Stomach (tissue), 8 donors: ENCODE measurements at regions not wholly inside any gene's neighbourhood (a gene's known extent, or its start where the extent isn't known, plus 50 kb on each side); places are given as distances from the start of the nearest gene placed in this dataset.

Experiments
- DNase-seq, 2 donors: peaks; one replicate each; pipeline versions ENCODE4 v3.0.0 to v3.0.0-alpha.2; 2013 to 2019
- H3K27ac ChIP-seq, 5 donors: fragments of 200-600 bp in 4 of 5; sonication (generic) in 4 of 5; one replicate each; pipeline ENCODE4 v1.5.1; 2013 to 2019; ENCODE audit warnings: mild to moderate bottlenecking in 1 of 5, moderate library complexity in 1 of 5
- H3K27me3 ChIP-seq, 3 donors: fragments of 200-600 bp; sonication (generic); one replicate each; pipeline ENCODE4 v1.5.1; 2017 to 2019; ENCODE audit warnings: mixed run types in 1 of 3
- H3K36me3 ChIP-seq, 4 donors: fragments of 200-600 bp; sonication (generic); 1 replicate in 3 of 4; 2 replicates in 1 of 4; pipeline ENCODE4 v1.5.1; 2016 to 2019
- H3K4me1 ChIP-seq, 4 donors: fragments of 200-600 bp; sonication (generic); one replicate each; pipeline ENCODE4 v1.5.1; 2016 to 2019
- H3K4me3 ChIP-seq, 4 donors: fragments of 200-600 bp; sonication (generic) in 3 of 4; one replicate each; pipeline ENCODE4 v1.5.1; 2016 to 2019; ENCODE audit warnings: mild to moderate bottlenecking in 1 of 4
- H3K9me3 ChIP-seq, 4 donors: fragments of 200-600 bp; sonication (generic); one replicate each; pipeline ENCODE4 v1.5.1; 2016 to 2019
- CTCF ChIP-seq, 7 experiments: fragments of 450-650 bp in 4 of 7; fragments of 200-600 bp in 3 of 7; sonication (generic) in 3 of 7; IDR thresholded peaks; one replicate each; pipeline ENCODE4 v1.5.1; 2016 to 2019; ENCODE audit warnings: antibody characterized with exemption in 7 of 7, control low read depth in 2 of 7, mild to moderate bottlenecking in 1 of 7
- EP300 ChIP-seq: sonication (generic); formaldehyde crosslinking; IDR thresholded peaks from one replicate; pipeline ENCODE4 v1.6.1; 2017; ENCODE audit warnings: antibody characterized with exemption
- POLR2A ChIP-seq, 4 donors: fragments of 450-650 bp; IDR thresholded peaks; one replicate each; pipeline ENCODE4 v1.6.1; 2016; ENCODE audit warnings: antibody characterized with exemption in 4 of 4, control low read depth in 2 of 4, mild to moderate bottlenecking in 1 of 4, moderate library complexity in 1 of 4
- POLR2AphosphoS5 ChIP-seq, 3 donors: sonication (generic); formaldehyde crosslinking; IDR thresholded peaks; one replicate each; pipeline ENCODE4 v1.6.1; 2016; ENCODE audit warnings: antibody characterized with exemption in 3 of 3
- WGBS, 5 donors: extraction: QIAGEN DNeasy Blood & Tissue Kit in 3 of 5; methylation state at CpG; one replicate each; pipeline versions ENCODE4 v1.1.5 to v1.1.7; 2013 to 2018; 5-methylcytosine and 5-hydroxymethylcytosine counted together
- intact Hi-C: fragments of 100-400 bp; cut with DNase I; formaldehyde crosslinking; loops from one replicate; pipeline ENCODE4 v1.15.1; 2023; ENCODE audit warnings: low total_unique reads
- donor health status: healthy with polysubstance abuse.
- donor health status: Bipolar disorder and iron deficiency.
- donor health status: healthy.

GRCh38 chr5:44511596-44511995 is 122.4 kb upstream of the FGF10 start:
- WGBS, 5 donors = 56 to 71% (median 65%) methylated on average over 5 of the region's 5 CpGs
- no peaks in the 10 kb centered on the region for H3K27me3 ChIP-seq
- no peak for TF ChIP-seq POLR2A (IDR thresholded peaks at IDR 0.05)
- TF ChIP-seq POLR2AphosphoS5 (IDR thresholded peaks at IDR 0.05) = no peak
- TF ChIP-seq EP300 = no peak
- TF ChIP-seq CTCF (IDR thresholded peaks at IDR 0.05) = no peak
- DNase-seq = no peak
- no peaks in the 10 kb centered on the region for H3K9me3 ChIP-seq
- no peaks in the 10 kb centered on the region for H3K36me3 ChIP-seq
- intact Hi-C loops = no loop called here
- no peak overlapping the region for H3K27ac ChIP-seq
- no peaks in the 10 kb centered on the region for H3K4me1 ChIP-seq
- H3K4me3 ChIP-seq = no peak overlapping the region

DNA sequence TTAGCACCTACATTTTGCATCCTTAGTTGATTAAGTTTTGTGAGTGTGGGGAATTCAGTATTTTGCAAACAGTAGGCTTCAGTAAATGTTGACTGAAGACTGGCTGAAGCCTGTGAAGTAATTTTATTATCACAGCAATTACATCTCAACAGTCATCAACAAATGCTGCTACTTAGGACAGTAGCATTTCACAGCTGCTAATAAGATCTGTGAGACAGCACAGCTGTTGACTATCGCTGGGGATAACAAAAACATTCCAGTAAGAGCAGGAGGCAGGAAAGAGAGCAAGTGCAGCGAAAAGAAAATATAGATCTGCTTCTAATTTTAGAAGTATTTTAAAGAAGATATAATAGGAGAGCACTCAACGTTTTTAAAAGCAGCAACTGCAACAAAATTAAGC is 117.3 kb upstream of the FGF10 start:
- peak in 1 of 2 donors; percentile 38 for DNase-seq
- TF ChIP-seq CTCF (IDR thresholded peaks at IDR 0.05) (no peak), POLR2A (IDR thresholded peaks at IDR 0.05) (no peak), POLR2AphosphoS5 (IDR thresholded peaks at IDR 0.05) (no peak), EP300 (no peak)
- no peaks in the 10 kb centered on the region for H3K36me3 ChIP-seq
- intact Hi-C loops = no loop called here
- no peaks in the 10 kb centered on the region for H3K9me3 ChIP-seq
- WGBS, 5 donors = 16 to 30% (median 26%) methylated on average over 3 of the region's 3 CpGs
- H3K27ac ChIP-seq = no peak overlapping the region
- no peaks in the 10 kb centered on the region for H3K4me1 ChIP-seq
- H3K27me3 ChIP-seq = no peaks in the 10 kb centered on the region
- no peak overlapping the region for H3K4me3 ChIP-seq

DNA sequence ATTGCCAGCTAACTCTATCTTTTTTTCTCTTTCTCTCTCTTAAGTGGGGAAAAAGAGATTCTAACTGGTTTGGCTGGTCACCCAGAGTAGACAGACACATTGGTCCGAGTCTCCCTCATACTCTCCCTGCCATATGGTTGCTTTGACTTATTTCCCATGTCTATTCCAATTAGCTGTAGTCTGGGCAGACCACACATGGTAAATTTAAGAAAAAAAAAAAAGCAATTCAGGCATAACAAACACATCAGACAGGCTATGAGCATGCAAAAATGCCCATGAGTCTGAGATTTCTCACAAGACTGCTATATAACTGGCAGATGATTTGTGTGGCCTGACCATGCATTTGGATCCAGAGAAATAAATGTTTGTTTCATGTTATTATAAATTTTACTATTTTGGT is 110.2 kb upstream of the FGF10 start:
- no peak for TF ChIP-seq CTCF (IDR thresholded peaks at IDR 0.05)
- no peak for TF ChIP-seq POLR2A (IDR thresholded peaks at IDR 0.05)
- TF ChIP-seq POLR2AphosphoS5 (IDR thresholded peaks at IDR 0.05) = no peak
- no peak for TF ChIP-seq EP300
- Histone ChIP-seq H3K27ac (no peak overlapping the region), H3K4me3 (no peak overlapping the region), H3K9me3 (no peaks in the 10 kb centered on the region), H3K4me1 (no peaks in the 10 kb centered on the region), H3K36me3 (no peaks in the 10 kb centered on the region), H3K27me3 (no peaks in the 10 kb centered on the region)
- intact Hi-C loops = no loop called here
- peak in 1 of 2 donors; percentile 5 for DNase-seq
- 72 to 76% (median 75%) methylated on average over 1 of the region's 1 CpG for WGBS, 5 donors

DNA sequence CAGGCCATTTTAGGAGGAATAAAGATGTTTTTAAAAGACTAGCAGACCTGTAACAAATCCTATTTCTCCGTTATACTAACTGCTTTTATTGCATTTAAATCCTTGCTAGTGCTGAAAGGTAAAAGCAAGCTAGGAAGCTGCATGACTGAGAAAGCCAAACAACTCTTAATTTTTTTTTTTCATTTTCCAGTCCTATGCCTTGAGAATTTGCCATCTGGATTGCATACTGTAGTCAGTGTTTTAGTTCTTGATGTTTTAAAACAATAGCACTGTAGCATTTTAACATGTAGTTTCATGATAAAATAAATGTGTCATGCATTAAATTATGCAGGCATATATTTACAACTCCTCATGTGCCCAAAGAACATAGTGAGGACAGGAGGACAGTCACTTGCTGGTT is 108.4 kb upstream of the FGF10 start:
- 70 to 87% (median 75%) methylated on average over 1 of the region's 1 CpG for WGBS, 5 donors
- TF ChIP-seq POLR2A (IDR thresholded peaks at IDR 0.05) (no peak), EP300 (no peak), POLR2AphosphoS5 (IDR thresholded peaks at IDR 0.05) (no peak), CTCF (IDR thresholded peaks at IDR 0.05) (no peak)
- Histone ChIP-seq H3K4me1 (no peaks in the 10 kb centered on the region), H3K4me3 (no peak overlapping the region), H3K9me3 (peaks cover 0 to 4% (median 3%) of the 10 kb centered on the region in 4 donors), H3K27me3 (no peaks in the 10 kb centered on the region), H3K36me3 (no peaks in the 10 kb centered on the region), H3K27ac (no peak overlapping the region)
- intact Hi-C loops = no loop called here
- peak in 1 of 2 donors; percentile 3 for DNase-seq
